AG08396 (cell line): ENCODE measurements at regions not wholly inside any gene's neighbourhood (a gene's known extent, or its start where the extent isn't known, plus 50 kb on each side); places are given as distances from the start of the nearest gene placed in this dataset.
"Not testable (repeated sequence)": the region's sequence is repeated elsewhere in the genome, so short reads cannot be mapped to it uniquely, and the experiment has no call there.

Source experiments
- DNase-seq: peaks from one replicate; pipeline ENCODE4 v3.0.0; 2012; ENCODE audit warnings: low spot score, mixed read lengths

DNA sequence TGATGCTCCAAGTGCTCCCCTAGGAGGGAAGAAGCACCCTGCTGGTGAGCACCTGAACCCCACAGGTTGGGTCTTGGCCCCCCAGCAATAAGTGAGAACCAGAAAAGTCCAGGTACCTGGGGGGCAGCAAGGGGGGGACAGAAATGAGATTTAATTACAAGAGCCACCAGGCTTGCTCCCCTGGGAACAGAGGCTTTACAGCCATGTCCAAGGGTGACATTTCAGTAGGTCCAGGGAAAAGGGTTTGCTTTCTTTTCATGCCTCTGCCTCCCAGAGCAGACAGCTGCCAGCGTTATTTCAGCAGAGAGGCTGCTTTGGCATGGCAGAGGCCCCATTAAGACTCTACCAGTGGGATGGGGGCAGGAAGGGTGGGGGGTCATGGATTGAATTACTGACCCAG is 437.7 kb downstream of the BUD13 start:
- DNase-seq: no peak

DNA sequence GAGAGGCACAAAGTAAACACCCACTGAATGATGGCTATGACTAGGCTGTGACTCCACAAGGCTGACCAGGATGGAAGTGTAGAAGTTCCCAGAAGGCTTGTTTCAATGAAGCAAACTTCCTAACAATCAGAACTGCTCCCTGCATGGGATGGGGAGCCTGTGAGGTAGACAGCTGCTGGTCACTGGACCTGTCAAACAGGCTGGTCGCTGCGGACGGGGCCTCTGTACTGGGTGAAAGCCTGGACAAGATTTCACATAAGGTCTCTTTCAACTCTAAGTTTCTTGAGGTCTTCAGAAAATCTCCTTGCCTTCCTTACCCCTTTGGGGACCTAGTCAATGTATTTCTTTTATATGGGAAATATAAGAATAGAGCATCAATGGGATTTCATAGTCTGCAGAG is 438.2 kb downstream of the BUD13 start:
- DNase-seq: no peak

DNA sequence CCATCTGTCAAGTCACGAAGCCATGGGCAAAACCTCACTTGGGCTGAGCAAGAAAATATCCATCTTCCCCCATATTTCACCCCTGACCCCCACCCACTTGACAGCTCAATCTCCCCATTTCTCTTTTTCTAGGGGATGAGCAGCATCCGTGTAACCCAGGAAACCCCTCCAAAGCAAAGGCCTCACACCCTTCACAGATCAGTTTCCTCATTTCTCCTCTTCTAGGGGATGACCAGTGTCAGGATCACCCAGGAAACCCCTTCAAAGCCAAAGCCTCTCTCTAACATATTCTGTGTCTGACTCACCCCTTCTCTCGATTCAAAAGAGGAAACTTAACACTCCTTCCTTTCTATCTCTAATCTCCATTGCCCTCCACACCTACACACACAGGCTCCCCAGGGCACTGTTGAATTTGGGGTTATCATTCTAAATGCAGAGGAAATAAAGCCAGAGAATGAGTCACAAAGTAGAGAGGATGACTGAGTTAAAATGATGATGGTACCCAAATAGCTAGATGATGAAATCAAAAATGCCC is 439.7 kb downstream of the BUD13 start:
- no peak for DNase-seq

DNA sequence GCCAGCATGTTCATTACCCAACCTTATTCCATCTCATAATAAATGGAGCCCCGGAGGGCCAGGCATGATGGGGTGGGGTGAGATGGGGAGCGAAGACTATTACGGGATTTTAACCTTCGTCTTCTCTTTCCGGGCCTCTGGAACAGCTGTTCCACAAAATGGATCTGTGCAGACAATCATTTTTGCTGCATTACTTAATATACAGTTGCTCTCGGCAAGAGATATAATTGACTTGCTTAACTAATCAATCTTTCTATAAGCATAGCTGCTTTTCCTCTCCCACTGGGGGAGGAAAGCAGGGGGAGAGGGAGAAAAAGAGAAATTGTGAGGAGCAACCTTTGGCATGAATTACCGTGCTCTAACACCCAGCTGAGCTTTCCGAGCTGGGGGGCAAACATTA is 440.4 kb downstream of the BUD13 start:
- DNase-seq: no peak

DNA sequence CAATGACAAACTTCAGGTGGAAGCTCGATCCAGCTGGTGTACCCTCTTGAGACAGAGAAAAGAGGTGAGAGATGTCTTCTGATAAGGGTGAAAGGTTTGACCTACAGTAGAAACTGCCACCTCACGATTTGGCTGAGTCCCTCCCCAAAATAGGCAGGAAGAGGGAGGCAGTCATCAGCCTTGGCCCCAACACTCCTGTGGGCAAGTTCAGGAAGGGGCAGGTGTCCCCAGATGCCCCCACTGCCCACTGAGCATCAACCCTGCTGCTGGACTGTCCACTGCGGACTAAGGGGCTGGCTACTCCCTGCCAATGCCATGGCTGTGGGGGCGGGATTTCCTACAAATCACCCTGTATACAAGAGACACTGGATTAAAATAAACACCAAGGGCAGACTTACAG is 441.4 kb downstream of the BUD13 start:
- no peak for DNase-seq

DNA sequence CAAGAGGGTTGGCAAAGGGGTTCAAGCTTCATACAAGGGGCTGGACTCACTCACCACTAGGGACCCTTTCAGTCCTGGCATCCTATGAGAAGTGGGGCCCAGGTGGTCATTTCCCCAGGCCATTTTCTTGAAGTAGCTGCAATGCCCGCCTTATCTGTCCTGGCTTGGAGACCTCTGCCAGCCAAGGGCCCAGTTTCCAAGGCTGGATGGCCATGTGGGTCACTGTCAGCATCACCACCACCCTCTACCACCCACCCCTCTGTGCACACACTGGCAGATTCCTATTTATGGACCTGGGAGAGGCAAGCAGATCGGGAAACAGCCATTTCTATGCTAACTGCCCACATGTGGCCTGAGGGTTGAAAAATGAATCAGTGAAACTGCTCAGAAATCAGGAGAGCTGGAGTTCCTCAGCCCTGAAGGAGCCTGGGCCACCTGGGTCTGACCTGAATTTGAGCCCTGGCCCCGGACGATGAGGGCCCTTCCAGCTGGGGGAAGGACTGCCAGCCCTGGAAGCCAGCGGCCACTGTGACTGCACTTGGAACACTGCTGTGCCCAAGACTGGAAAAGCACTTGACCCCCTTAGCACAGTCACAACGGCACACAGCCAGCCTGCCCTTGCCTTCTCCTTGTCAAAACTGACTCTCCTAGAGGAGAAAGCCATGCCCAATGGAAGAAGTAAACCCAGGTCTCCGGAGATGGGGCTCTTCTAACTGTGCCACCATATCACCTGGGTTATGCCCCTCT is 442.2 kb downstream of the BUD13 start:
- DNase-seq: no peak

DNA sequence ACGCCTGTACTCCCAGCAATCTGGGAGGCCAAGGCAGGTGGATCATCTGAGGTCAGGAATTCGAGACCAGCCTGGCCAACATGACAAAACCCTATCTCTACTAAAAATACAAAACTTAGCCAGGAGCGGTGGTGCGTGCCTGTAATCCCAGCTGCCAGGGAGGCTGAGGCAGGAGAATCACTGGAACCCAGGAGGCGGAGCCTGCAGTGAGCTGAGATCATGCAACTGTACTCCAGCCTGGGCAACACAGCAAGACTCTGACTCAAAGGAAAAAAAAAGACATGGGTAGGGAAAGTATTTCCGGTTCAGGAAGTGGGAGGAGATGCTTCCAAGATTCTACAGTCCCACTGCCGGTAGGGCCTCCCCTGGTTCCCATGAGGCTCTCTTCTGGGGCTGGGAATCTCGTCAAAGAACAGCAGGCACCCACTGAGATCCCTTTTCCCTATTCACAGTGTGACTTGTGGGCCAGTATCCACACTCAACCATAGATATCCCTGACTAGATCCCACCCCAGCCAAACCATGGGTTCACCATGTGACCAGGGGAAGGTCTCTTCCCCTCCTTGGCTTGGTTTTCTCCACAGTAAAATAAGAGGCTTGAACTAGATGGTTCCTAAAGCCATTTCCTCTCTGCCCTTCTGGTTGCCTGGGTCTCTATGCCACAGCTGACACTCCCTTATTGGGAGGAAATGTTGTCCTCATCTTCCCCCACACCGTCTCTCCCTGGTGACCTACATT is 443.3 kb downstream of the BUD13 start:
- DNase-seq: no peak

DNA sequence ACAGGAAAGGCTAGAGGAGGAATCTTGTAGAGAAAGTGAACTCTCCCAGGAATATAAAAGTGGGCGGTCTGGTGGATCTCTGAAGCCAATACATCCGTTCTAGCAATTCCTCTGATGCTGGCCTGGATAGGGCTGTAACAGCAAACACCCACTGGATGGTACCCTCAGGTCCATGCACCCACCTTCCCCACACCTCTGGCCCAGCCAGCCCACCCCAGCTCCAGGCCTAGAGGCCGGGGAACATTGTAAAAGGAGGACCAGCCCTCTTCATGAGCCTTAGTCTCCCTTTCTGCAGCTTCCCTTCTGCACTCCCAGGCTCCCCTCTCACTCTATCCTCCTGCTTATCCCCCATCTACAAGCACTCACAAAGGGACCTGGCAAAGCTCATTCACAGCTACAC is 443.9 kb downstream of the BUD13 start:
- DNase-seq: no peak

DNA sequence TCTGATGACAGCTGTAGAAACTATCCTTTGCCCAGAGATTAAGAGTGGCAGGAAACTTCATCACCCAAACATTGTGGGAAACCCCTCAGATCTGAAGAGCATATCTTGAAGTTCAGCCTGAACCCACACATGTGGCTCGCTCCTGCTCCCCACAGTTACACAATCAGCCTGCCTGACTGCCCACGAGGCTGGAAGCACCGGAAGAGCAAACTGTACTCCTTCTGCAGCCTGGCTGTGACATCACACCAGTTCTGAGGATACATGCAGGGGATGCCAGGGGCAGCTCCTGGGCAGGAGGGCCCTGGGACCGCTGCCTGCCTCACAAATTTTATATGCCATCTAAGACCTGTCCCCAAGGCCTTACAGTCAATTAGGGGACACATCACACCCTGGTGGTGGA is 444.4 kb downstream of the BUD13 start:
- DNase-seq: no peak

DNA sequence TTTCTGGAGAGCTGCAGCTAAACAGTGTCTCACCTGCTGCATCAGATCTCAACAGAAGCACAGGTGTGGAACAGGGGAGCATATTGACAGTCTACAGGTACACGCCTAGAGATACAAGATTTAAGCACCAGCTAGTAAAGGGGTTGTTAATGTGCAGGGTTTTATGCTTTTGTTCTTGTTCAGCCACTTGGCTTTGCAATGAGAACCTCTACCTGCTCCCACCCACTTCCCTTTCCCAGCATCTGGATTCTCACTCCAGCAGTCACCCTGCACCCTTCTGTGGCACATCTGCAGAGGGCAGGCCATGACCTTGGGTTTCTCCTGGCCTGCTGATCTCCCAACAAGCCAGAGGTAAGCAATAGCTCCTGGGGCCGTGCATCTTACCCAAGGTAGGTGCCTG is 446.6 kb downstream of the BUD13 start:
- no peak for DNase-seq

DNA sequence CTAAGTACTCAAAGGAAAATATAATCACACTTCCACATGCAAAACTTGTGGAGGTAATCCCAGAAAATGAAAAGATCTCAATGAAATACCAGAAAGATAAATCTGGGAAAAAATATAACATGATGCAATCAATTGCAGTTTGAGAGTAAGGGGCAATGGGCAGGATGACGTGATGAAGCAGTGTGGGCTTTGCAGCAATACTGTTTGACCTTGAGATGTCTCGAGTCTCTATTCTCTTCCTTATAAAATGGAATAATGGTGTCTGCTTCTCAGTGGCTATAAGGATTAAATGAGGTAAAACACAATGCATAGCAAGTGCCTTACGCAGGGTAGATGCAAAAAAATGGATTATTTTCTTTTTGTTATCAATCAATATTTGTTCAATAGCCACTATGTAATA is 447.5 kb downstream of the BUD13 start:
- no peak for DNase-seq

DNA sequence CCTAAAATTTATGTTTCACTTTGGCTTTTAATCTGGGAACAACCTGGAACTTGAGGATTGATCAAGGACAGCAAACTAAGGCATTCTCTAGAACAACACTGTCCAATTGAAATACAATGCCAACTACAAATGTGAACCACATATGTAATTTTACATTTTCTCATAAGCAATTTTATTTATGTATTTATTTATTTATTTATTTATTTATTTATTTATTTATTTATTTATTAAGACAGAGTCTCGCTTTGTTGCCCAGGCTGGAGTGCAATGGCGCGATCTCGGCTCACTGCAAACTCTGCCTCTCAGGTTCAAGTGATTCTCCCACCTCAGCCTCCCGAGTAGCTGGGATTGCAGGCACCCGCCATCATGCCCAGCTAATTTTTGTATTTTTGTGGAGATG is 448.7 kb downstream of the BUD13 start:
- DNase-seq: not testable (repeated sequence)

DNA sequence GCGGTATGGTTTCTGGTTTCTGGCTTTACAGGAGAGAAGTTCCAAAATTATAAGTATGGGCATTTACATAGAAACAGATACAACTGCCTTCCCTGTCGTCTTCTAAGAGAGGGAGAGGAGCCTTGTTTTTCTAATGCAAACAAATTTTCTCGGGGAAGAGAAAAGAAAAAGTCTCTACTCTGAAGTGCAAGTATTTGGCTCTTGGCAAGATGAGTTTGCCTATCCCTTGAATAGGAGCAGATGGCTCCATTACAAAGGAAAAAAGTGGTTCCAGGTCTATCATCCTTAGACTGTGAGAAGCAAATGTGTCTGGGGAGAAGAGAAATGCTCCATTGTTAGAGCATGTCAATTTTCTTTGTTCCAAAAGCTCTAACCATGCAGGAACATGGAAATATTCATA is 455.6 kb downstream of the BUD13 start:
- DNase-seq: no peak

DNA sequence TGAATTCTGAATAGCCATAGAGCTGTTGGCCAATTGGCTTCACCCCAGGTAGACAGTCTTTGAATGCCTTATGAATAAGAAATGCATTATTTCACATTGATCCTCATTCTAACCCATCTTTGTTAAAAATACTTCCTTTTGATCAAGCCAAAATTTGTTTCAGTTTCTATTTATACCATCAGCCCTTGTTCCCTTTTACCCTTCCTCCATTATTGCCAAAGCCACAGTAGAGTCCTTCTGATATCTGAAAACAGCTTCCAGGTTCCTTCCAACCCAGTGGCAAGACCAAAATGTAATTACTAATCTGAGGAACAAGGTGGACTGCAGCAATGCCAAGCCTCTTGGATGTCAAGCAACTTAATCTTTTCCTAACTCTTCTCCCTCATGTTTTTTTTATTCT is 458.8 kb downstream of the BUD13 start:
- DNase-seq: no peak

DNA sequence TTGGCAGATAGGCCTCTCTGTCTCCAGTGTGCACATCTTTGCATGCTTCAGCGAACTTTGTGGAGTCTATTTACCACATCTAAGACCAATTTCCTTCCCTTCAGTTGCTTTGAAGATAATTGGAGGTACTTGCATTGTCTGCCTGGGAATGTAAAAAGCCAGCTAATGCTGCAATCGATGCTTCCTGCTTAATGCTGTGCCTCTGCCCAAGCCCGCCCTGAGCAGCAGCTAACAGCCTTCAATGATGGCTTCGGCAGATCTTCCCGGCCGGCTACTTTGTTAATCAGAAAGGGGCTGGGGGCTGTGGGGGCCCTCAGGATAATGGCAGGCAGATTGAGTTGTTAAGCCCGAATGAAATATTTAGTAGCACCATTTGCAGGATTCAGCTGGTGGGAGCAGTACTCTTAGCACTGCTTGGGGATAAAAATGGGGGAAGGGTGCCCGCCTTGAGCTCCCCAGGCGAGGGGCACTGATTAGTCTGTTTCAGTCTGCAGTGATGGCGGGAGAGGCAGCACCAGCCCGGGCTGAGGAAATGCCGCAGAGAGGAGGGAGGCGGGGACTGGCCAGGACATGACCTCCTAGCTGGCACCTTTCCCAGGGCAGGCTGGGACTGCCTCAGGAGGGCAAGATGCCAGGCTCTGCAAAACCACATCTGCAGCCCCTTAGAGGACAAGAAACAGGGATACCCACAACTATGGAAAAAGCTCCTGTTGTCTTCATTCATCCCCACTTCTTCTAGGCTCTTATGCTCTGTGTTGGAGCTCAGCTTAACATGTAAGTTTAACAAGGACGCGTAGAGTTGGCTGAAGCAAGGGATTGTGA is 460.0 kb downstream of the BUD13 start:
- no peak for DNase-seq

DNA sequence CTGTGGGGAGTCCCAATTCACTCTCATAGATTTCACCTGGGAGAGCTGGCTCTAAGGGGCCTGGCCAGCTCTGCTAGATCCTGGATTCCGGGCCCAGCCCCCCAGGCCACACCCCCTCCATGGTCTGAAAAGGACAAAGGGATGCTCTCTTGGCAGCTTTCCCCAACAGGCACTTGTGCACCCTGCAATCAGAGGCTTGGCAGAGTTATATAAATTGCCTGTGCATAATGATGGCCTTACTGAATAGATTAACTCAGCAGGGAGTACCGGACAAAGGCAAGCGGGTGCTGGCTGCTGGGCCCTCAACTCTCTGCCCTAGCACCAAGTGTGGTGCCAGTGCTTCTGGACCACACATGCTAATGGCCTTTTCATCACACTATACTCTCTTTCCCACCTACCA is 461.6 kb downstream of the BUD13 start:
- no peak for DNase-seq

DNA sequence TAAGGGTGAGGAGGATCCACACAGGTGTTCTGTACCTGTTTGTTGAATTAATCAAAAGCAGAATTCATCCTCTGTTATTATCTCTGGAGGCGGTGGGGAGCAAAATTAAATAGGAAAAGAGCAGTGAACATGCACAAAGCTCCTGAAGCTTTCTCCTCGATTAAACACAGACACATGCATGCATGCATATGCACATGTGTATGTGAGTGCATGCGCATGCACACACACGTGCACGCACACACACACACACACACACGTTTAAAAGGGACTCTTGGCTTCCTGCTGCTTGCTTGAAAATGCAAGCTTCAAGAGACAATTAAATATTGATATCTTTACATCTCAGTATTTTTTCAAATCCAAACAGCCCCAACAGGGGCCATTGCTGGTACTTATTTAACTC is 462.1 kb downstream of the BUD13 start:
- no peak for DNase-seq

DNA sequence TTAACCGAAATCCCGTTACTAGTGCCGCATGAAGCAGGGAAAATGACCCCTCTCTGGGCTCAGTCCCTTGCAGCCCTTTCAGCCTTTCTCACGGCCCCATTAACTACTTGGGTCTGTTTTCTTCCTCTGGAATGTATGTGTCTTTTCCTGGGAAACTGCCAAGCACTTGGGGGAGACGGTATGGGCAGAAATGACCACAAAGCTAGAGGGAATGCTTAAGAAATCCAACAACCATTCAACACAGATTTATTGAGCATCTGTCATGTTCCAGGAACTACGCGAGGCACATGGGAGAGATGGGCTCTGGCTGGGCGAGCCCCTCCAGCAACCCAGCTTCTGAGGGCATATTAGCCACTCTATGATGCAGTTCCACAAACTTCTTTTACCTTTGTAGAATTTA is 462.6 kb downstream of the BUD13 start:
- DNase-seq: no peak

DNA sequence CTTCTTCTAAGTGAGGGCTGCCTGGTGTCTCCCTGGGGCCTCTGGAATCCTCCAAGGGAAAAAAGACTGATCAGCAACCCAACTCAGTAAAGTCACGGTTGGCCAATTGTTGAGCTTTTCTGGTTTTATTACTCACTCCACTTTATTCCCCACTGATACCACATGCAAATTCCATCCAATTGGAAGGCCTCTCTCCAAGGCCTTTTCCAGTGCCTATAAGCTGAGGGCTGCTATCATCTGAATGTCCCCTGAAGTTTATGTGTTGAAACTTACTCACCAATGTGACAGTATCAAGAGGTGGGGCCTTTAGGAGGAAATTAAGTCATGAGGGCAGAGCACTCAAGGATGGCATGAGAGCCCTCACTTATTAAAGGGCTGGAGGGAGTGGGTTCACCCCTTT is 463.3 kb downstream of the BUD13 start:
- no peak for DNase-seq

DNA sequence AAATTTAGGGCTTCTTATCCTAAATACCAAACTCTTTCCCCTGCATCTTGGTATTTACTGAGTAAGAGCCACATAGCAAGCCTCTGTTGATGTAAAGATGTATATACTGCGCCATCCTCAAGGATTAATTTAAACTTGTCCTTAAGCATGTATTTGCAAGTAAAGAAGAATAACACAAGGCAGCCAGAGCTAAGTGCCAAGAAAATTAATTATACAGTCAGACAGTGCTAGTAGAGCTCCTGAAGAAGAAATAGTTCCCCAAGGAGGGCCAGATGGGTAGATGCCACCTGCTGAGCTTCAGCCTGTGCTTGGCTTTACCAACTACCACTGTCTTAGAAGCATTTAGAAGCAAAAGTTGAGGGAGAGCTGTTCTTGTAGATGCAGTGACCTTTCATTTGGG is 470.0 kb downstream of the BUD13 start:
- no peak for DNase-seq

DNA sequence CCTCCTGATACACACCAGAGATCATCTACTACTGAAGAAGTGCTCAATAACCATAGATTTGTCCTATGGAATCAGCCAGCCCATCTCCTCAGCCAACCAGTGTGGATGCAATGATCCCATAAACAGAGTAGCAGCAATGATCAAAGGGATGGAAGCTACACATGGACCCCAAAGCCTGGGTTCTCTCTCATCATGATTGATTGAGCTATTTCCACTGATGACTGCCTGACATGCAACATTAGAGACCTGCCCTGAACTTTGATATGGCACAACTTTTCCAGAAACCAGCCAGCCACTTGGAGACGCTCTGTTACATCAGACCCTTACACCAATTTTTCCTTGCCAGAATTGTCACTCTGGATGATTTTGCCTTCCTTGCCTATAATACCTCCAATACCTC is 471.6 kb downstream of the BUD13 start:
- no peak for DNase-seq

DNA sequence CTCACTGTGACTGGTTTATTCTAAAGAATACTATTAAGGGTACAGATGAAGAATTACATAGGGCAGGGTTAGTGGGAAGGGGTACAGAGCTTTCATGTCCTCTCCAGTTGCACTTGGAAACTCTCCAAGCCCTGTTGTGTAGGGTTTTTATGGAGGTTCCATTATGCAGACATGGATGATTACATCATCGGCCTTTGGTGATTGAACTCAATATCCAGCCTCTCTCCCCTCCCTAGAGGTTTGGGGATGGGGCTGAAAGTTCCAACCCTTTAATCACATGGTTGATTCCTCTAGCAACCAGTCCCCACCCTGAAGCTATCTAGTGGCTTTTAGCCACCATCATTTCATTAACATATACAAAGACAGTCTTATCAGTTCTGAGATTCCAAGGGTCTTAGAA is 472.6 kb downstream of the BUD13 start:
- DNase-seq: no peak

DNA sequence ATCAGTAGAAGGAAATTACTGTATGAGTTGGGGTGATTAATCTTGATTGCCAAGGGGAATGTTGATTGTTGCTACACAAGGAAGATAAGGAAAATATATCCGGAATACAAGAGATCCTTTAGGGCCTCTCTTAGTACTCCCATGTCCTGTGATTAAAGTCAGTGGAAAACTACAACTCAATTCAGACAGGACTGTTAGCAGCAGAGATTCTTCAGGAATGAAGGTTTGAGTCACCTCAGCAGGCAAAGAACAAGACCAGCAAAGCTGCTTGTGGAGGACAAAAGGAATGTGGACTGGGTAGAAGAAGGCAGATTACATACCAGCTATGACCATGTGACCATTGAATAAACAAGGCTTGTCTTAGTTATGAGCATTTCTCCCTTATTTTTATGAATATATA is 478.2 kb downstream of the BUD13 start:
- no peak for DNase-seq
